ENCODE measurements at regions not wholly inside any gene's neighbourhood (a gene's known extent, or its start where the extent isn't known, plus 50 kb on each side); places are given as distances from the start of the nearest gene placed in this dataset.

DNA sequence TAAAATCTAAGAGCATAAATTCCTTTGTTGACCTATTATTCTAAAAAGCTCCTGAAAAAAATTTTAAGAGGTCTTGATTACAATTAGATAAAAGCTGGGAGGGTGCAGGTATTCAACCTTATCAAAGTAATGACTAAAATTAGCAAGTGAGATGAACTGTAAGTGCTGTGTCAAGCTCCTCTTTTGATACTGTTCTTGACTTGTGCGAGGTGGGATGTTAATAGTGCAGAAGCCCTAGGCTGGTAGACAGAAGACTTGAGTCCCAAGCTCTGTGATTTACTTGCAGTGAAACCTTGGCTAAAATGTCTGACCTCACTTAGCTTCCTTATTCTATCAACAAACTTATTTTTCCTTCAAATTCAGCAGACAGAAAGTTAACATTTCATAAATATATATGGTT lies 637.5 kb downstream of the DSC3 start:
- H3K9me3 ChIP-seq (ENCODE audit: insufficient read depth, low read depth, low read length): no peaks in the 10 kb centered on the region
- no peaks in the 10 kb centered on the region for H3K79me2 ChIP-seq (ENCODE audit: insufficient read depth, low read length)
- no peaks in the 10 kb centered on the region for H3K9me2 ChIP-seq (replicated peaks; ENCODE audit: low read depth, low read length)
- H2AFZ ChIP-seq (ENCODE audit: low read length): no peak overlapping the region
- TF ChIP-seq EZH2phosphoT487 (IDR thresholded peaks at IDR 0.05; ENCODE audit: borderline replicate concordance): no peak
- TF ChIP-seq, protein P1, sequence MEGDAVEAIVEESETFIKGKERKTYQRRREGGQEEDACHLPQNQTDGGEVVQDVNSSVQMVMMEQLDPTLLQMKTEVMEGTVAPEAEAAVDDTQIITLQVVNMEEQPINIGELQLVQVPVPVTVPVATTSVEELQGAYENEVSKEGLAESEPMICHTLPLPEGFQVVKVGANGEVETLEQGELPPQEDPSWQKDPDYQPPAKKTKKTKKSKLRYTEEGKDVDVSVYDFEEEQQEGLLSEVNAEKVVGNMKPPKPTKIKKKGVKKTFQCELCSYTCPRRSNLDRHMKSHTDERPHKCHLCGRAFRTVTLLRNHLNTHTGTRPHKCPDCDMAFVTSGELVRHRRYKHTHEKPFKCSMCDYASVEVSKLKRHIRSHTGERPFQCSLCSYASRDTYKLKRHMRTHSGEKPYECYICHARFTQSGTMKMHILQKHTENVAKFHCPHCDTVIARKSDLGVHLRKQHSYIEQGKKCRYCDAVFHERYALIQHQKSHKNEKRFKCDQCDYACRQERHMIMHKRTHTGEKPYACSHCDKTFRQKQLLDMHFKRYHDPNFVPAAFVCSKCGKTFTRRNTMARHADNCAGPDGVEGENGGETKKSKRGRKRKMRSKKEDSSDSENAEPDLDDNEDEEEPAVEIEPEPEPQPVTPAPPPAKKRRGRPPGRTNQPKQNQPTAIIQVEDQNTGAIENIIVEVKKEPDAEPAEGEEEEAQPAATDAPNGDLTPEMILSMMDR (conservative IDR thresholded peaks at IDR 0.05; ENCODE audit: low read length): no peak
- H3K4me2 ChIP-seq (ENCODE audit: low read depth, low read length, poor library complexity, severe bottlenecking): no peak overlapping the region
- no peak overlapping the region for H3K4me3 ChIP-seq (ENCODE audit: low read length, poor library complexity, severe bottlenecking)
- H3K9ac ChIP-seq (ENCODE audit: low read depth, low read length, poor library complexity, severe bottlenecking): no peak overlapping the region
- H3K4me1 ChIP-seq (ENCODE audit: insufficient read depth, low read length, poor library complexity, severe bottlenecking): no peaks in the 10 kb centered on the region
- H3K36me3 ChIP-seq (ENCODE audit: insufficient read depth, low read length): no peaks in the 10 kb centered on the region
- no peaks in the 10 kb centered on the region for H3F3A ChIP-seq (ENCODE audit: low read depth)
- no peaks in the 10 kb centered on the region for H3K27me3 ChIP-seq (ENCODE audit: insufficient read depth, low read length, poor library complexity, severe bottlenecking)
- H4K20me1 ChIP-seq (ENCODE audit: insufficient read depth, low read length, poor library complexity, severe bottlenecking): no peaks in the 10 kb centered on the region

DNA sequence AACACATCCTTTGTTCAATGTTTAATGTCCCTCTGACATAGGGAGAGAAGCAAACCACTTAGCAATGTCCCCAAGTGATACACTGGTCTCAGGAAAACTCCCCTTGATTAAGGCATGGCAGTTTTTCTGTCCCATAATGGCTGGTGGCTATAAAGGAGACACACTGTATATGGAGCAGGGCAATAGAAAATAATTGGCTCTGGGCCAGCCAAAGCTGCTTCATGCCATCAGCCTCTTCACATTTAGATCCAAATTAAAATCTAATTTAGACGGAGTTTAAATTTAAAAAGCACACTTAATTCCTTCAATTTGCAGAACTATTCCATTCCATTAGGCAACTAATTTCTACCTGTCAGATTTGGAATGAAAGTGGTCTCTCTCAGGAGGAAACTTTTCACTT lies 638.1 kb downstream of the DSC3 start:
- no peaks in the 10 kb centered on the region for H3K4me1 ChIP-seq (ENCODE audit: insufficient read depth, low read length, poor library complexity, severe bottlenecking)
- no peak overlapping the region for H3K9ac ChIP-seq (ENCODE audit: low read depth, low read length, poor library complexity, severe bottlenecking)
- H2AFZ ChIP-seq (ENCODE audit: low read length): no peak overlapping the region
- H3K36me3 ChIP-seq (ENCODE audit: insufficient read depth, low read length): no peaks in the 10 kb centered on the region
- H4K20me1 ChIP-seq (ENCODE audit: insufficient read depth, low read length, poor library complexity, severe bottlenecking): no peaks in the 10 kb centered on the region
- no peak overlapping the region for H3K4me2 ChIP-seq (ENCODE audit: low read depth, low read length, poor library complexity, severe bottlenecking)
- H3K27me3 ChIP-seq (ENCODE audit: insufficient read depth, low read length, poor library complexity, severe bottlenecking): no peaks in the 10 kb centered on the region
- no peaks in the 10 kb centered on the region for H3K9me2 ChIP-seq (replicated peaks; ENCODE audit: low read depth, low read length)
- H3F3A ChIP-seq (ENCODE audit: low read depth): no peaks in the 10 kb centered on the region
- H3K79me2 ChIP-seq (ENCODE audit: insufficient read depth, low read length): no peaks in the 10 kb centered on the region
- no peak for TF ChIP-seq EZH2phosphoT487 (IDR thresholded peaks at IDR 0.05; ENCODE audit: borderline replicate concordance)
- TF ChIP-seq, protein P1 (conservative IDR thresholded peaks at IDR 0.05; ENCODE audit: low read length): no peak
- no peak overlapping the region for H3K4me3 ChIP-seq (ENCODE audit: low read length, poor library complexity, severe bottlenecking)
- H3K9me3 ChIP-seq (ENCODE audit: insufficient read depth, low read depth, low read length): no peaks in the 10 kb centered on the region

DNA sequence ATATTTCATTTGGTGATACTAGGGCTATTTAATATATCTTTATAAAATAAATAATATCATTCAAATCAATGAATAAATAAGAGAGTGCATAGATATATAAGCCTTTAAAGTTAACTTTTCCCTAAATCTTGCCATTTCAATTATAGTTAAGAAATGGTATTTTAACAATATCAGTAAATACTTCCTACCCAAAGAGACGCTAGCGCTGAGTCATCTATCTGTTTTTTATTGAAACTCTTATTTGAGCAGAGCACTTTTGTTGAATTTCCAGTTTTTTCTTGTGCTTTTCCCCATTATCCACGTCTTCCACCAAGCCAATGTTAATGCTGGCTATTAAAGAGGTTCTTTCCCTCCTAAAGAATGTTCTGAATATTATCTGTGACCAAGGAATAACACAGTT lies 639.3 kb downstream of the DSC3 start:
- Histone ChIP-seq H3K9me3 (ENCODE audit: insufficient read depth, low read depth, low read length) (no peaks in the 10 kb centered on the region), H4K20me1 (ENCODE audit: insufficient read depth, low read length, poor library complexity, severe bottlenecking) (no peaks in the 10 kb centered on the region), H3K9me2 (replicated peaks; ENCODE audit: low read depth, low read length) (no peaks in the 10 kb centered on the region), H3K36me3 (ENCODE audit: insufficient read depth, low read length) (no peaks in the 10 kb centered on the region), H2AFZ (ENCODE audit: low read length) (no peak overlapping the region), H3K27me3 (ENCODE audit: insufficient read depth, low read length, poor library complexity, severe bottlenecking) (no peaks in the 10 kb centered on the region), H3K79me2 (ENCODE audit: insufficient read depth, low read length) (no peaks in the 10 kb centered on the region), H3K4me1 (ENCODE audit: insufficient read depth, low read length, poor library complexity, severe bottlenecking) (no peaks in the 10 kb centered on the region), H3K9ac (ENCODE audit: low read depth, low read length, poor library complexity, severe bottlenecking) (no peak overlapping the region), H3K4me3 (ENCODE audit: low read length, poor library complexity, severe bottlenecking) (no peak overlapping the region), H3K4me2 (ENCODE audit: low read depth, low read length, poor library complexity, severe bottlenecking) (no peak overlapping the region), H3F3A (ENCODE audit: low read depth) (no peaks in the 10 kb centered on the region)
- TF ChIP-seq, protein P1 (conservative IDR thresholded peaks at IDR 0.05; ENCODE audit: low read length): no peak
